ENCODE measurements at regions not wholly inside any gene's neighbourhood (a gene's known extent, or its start where the extent isn't known, plus 50 kb on each side); places are given as distances from the start of the nearest gene placed in this dataset.

DNA sequence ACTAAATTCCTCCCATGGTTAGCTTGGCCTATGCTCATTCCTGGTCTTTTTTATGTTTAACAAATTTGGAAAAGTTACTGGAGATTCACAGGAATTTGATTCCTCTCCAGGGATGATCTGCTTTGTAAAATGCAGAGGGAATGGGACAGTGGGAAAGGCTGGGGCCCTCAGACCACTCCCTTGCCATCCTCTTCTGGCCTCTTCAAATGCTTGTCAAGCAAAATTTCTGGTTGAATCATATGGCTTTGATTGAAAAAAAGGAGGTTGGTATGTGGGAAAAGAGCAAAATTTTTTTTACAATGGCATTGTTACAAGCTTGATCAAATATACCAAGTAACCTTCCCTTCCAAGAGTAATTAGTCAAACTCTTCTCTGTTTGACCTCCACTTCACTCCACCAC, 225.1 kb downstream of the PIK3R1 start:
- no peak overlapping the region for H3K27ac ChIP-seq

DNA sequence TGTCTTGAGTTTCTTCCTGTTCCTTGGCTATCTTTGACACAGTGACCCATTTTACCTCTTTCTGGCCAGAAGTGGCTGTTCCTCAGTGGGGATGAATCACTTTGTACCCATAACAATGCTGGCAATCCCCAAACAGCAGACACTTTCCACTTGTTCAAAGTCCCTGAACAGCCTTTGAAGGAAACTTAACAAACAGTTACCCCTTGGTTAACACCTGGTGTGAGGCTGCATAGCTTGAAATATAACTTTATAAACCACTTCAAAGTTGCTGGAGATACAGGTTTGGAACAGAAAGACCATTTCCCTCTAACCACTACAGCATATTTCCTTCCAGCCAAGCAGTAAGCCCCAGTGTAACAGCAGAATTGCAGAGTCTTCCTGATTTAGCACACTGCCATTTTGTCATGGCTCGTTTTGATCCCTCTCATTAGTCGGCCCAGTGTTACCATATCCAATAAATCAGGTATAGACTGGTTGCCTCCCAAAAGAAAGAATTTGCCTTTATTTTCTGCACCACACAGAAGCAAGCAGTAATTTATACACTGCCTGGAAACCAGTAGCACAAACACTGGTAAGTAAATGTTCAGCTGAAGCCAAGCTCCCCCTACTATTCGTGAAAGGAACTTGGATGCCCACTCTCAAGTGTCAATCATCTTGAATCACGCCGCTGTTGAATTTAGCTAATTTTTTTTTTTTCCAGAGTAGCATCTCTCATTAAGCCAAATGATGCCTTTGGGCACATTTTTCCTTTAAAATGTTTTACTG, 225.9 kb downstream of the PIK3R1 start:
- no peak overlapping the region for H3K27ac ChIP-seq
- TF ChIP-seq, protein P1, sequence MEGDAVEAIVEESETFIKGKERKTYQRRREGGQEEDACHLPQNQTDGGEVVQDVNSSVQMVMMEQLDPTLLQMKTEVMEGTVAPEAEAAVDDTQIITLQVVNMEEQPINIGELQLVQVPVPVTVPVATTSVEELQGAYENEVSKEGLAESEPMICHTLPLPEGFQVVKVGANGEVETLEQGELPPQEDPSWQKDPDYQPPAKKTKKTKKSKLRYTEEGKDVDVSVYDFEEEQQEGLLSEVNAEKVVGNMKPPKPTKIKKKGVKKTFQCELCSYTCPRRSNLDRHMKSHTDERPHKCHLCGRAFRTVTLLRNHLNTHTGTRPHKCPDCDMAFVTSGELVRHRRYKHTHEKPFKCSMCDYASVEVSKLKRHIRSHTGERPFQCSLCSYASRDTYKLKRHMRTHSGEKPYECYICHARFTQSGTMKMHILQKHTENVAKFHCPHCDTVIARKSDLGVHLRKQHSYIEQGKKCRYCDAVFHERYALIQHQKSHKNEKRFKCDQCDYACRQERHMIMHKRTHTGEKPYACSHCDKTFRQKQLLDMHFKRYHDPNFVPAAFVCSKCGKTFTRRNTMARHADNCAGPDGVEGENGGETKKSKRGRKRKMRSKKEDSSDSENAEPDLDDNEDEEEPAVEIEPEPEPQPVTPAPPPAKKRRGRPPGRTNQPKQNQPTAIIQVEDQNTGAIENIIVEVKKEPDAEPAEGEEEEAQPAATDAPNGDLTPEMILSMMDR (conservative IDR thresholded peaks at IDR 0.05) = no peak
- TF ChIP-seq ZFX (IDR thresholded peaks at IDR 0.05) = no peak

More for the DNA sequence above, 225.1 kb downstream of the PIK3R1 start:
- TF ChIP-seq, protein P1 (conservative IDR thresholded peaks at IDR 0.05) = no peak
- no peak for TF ChIP-seq ZFX (IDR thresholded peaks at IDR 0.05)

DNA sequence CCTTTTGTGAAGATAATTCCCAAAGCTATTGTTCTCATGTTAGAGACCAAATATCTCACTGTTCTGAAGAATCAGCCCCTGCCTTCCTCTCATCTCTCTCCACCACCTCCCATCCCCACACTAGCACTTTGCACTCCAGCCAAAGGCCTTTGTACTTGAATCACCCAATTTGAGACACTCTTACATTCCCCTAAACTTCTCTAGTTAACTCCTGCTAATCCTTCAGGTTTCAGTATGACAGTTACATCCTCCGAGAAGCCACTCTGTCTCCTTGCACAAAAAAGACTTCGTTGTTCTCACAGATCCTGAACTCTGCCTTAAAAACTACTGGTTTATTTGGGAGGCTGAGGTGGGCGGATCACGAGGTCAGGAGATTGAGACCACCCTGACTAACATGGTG, 227.5 kb downstream of the PIK3R1 start:
- H3K27ac ChIP-seq = no peak overlapping the region
- TF ChIP-seq, protein P1 (conservative IDR thresholded peaks at IDR 0.05) = no peak
- no peak for TF ChIP-seq ZFX (IDR thresholded peaks at IDR 0.05)

DNA sequence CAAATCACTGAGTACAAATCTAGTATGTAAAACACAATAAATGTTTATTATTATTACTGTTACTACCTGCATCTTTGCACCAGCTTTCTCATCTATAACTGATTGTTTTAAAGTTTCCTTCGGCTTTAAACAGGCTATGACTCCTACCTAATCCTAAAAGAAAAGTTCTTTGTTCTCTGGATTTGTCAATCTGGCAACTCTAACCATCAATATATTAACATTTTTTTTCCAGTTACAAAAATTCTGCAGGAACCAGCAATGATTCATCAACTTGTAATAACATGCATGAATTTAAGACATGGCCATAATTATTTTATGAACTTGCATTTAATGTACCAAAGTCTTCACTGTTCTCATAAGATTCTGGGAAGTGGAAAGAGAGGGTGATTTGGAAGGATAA, 228.5 kb downstream of the PIK3R1 start:
- TF ChIP-seq, protein P1 (conservative IDR thresholded peaks at IDR 0.05) = no peak
- no peak for TF ChIP-seq ZFX (IDR thresholded peaks at IDR 0.05)
- H3K27ac ChIP-seq = no peak overlapping the region

DNA sequence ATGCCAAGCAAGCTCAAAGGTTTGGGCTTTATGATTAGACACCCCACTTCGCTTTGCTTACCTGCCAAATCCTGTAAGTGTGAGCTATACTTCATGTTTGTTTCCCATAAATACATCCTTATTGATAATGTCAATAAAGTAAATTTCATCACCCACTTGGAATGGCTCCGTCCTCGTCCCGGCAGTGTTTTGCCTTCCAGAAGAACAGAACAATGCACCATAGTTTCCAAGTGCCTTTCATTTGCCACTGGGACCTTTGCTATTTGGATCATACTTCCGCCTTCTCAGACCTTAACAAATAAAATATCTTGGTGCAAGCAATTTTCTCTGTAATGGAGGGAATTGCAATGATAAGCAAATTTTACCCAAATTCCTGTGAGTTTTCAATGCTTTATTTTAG, 229.3 kb downstream of the PIK3R1 start:
- no peak overlapping the region; the same call in 1 of the 2 replicates for H3K27ac ChIP-seq
- TF ChIP-seq, protein P1 (conservative IDR thresholded peaks at IDR 0.05) = no peak
- TF ChIP-seq ZFX (IDR thresholded peaks at IDR 0.05) = no peak

DNA sequence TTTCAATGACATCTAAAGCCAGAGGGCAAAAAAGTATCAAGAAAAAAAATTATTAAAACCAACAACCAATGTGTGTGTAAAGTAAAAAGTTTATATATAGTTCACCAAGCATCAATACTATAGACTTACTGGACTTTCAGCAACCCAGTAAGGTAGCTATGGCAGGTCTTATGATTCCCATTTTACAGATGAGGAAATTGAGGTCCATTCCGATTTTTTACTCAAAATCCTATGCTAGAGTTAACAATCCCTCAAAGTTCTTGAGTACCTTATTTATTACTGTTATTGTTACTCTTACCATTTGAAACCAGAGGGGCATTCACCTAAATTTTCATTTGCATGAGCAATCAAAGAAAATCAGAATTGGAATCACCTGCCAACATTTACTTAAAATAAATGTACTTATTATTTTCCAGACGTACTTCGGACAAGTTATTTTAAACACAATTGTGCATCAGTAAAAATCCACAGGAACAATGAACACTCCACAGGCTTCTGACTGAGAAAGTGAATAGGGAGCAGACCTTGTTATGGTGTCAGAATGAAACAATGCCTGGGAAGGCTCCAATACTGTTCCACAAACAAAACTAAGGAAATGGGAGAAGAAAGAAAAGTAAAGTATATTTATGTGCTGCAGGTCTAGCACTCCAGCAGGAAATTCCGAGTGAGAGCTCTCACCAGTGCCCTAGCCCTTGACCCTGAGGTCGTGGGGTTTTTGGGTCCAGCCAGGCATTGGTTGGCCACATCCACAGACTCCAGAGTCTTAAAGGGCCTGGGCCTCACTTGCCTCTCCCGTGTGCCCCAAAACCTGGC, 229.9 kb downstream of the PIK3R1 start:
- TF ChIP-seq, protein P1 (conservative IDR thresholded peaks at IDR 0.05) = no peak
- TF ChIP-seq ZFX (IDR thresholded peaks at IDR 0.05) = no peak
- no peak overlapping the region for H3K27ac ChIP-seq

DNA sequence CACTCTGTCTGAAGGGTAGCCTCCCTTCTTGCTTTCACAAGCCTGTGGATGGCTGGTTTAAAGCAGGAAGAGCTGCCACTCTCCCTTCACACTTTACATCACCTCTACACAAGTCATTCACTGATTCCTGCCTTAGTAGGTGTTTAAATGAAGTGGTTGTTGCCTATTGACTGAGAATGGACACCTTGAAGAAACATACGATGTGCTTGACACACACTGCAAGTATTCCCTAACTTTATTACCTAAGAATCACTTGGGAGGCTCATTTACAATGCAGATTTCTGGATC, 230.5 kb downstream of the PIK3R1 start:
- TF ChIP-seq ZFX (IDR thresholded peaks at IDR 0.05) = no peak
- TF ChIP-seq, protein P1 (conservative IDR thresholded peaks at IDR 0.05) = no peak
- no peak overlapping the region for H3K27ac ChIP-seq
